Fibroblast of peridontal ligament (primary cell): ENCODE measurements at regions not wholly inside any gene's neighbourhood (a gene's known extent, or its start where the extent isn't known, plus 50 kb on each side); places are given as distances from the start of the nearest gene placed in this dataset.
A peak's percentile ranks its signal among the peaks of the same experiment; 100 is the strongest.

Source experiments
- DNase-seq: peaks from one replicate; pipeline ENCODE4 v3.0.0-alpha.2; 2010; ENCODE audit errors: extremely low read depth

GRCh38 chr2:149271575-149271974 lies 58.8 kb upstream of the LYPD6 start:
- DNase-seq = no peak

GRCh38 chr2:149278161-149278871 lies 52.1 kb upstream of the LYPD6 start:
- peak; percentile 2 for DNase-seq

GRCh38 chr2:149278872-149279264 lies 51.5 kb upstream of the LYPD6 start:
- no peak for DNase-seq
